GM21786 (cell line): ENCODE measurements at regions not wholly inside any gene's neighbourhood (a gene's known extent, or its start where the extent isn't known, plus 50 kb on each side); places are given as distances from the start of the nearest gene placed in this dataset.

ENCODE experiments used
- ATAC-seq: cut with Tn5 transposase; IDR thresholded peaks from one replicate; pipeline ENCODE4 v1.9.1; 2021; ENCODE audit not compliant: unreplicated experiment

- ATAC-seq: no peak
Observed at GRCh38 chr5:92581249-92581648, 999.8 kb downstream of the NR2F1-AS1 start.

GRCh38 chr5:92580814-92581213, 1000.2 kb downstream of the NR2F1-AS1 start:
- ATAC-seq: no peak

GRCh38 chr5:92574023-92574422, 1007.0 kb downstream of the NR2F1-AS1 start:
- ATAC-seq: no peak

GRCh38 chr5:92568522-92568921, 1012.5 kb downstream of the NR2F1-AS1 start:
- ATAC-seq: no peak

- ATAC-seq: no peak
Observed at GRCh38 chr5:92567831-92568450, 1013.1 kb downstream of the NR2F1-AS1 start.

- ATAC-seq: no peak
Observed at GRCh38 chr5:92566113-92566786, 1014.8 kb downstream of the NR2F1-AS1 start.

- no peak for ATAC-seq
Observed at GRCh38 chr5:92565673-92566072, 1015.3 kb downstream of the NR2F1-AS1 start.

- no peak for ATAC-seq
Observed at GRCh38 chr5:92562065-92562464, 1019.0 kb downstream of the NR2F1-AS1 start.

GRCh38 chr5:92561411-92561959, 1019.5 kb downstream of the NR2F1-AS1 start:
- no peak for ATAC-seq

- no peak for ATAC-seq
Observed at GRCh38 chr5:92560698-92561401, 1020.2 kb downstream of the NR2F1-AS1 start.

- no peak for ATAC-seq
Observed at GRCh38 chr5:92559781-92560180, 1021.2 kb downstream of the NR2F1-AS1 start.

GRCh38 chr5:92559331-92559730, 1021.7 kb downstream of the NR2F1-AS1 start:
- ATAC-seq: no peak

GRCh38 chr5:92556747-92557146, 1024.3 kb downstream of the NR2F1-AS1 start:
- no peak for ATAC-seq

GRCh38 chr5:92554447-92555085, 1026.5 kb downstream of the NR2F1-AS1 start:
- no peak for ATAC-seq

GRCh38 chr5:92553326-92553725, 1027.7 kb downstream of the NR2F1-AS1 start:
- no peak for ATAC-seq

- ATAC-seq: no peak
Observed at GRCh38 chr5:92552206-92553160, 1028.5 kb downstream of the NR2F1-AS1 start.

GRCh38 chr5:92548346-92548745, 1032.7 kb downstream of the NR2F1-AS1 start:
- ATAC-seq: no peak

- ATAC-seq: no peak
Observed at GRCh38 chr5:92544596-92544995, 1036.4 kb downstream of the NR2F1-AS1 start.

GRCh38 chr5:92544036-92544435, 1037.0 kb downstream of the NR2F1-AS1 start:
- no peak for ATAC-seq

- ATAC-seq: no peak
Observed at GRCh38 chr5:92543201-92543600, 1037.8 kb downstream of the NR2F1-AS1 start.
